Hindlimb muscle (tissue), 1 donor: ENCODE measurements at regions not wholly inside any gene's neighbourhood (a gene's known extent, or its start where the extent isn't known, plus 50 kb on each side); places are given as distances from the start of the nearest gene placed in this dataset.

Experiments
- DNase-seq: peaks from one replicate; pipeline ENCODE4 v3.0.0-alpha.2; 2013

DNA sequence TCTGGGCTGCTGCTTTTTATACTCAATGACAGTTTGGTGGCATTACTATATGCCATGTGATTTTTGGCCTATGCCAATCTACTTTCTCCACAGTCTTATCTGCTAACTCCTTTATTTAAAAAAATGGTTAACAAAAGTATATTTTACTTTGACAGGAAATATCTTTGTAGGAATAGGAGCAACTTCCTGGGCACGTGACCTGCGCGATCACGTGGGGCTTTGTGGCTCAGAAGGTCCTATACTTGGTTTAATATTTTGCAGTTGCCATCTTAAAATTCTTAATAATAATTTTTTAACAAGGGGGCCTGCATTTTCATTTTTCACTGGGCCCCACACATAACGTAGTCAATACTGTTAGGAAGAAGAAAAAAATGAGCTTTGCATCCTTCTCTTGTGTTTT, 249.7 kb downstream of the ACTR3 start:
- no peak for DNase-seq

DNA sequence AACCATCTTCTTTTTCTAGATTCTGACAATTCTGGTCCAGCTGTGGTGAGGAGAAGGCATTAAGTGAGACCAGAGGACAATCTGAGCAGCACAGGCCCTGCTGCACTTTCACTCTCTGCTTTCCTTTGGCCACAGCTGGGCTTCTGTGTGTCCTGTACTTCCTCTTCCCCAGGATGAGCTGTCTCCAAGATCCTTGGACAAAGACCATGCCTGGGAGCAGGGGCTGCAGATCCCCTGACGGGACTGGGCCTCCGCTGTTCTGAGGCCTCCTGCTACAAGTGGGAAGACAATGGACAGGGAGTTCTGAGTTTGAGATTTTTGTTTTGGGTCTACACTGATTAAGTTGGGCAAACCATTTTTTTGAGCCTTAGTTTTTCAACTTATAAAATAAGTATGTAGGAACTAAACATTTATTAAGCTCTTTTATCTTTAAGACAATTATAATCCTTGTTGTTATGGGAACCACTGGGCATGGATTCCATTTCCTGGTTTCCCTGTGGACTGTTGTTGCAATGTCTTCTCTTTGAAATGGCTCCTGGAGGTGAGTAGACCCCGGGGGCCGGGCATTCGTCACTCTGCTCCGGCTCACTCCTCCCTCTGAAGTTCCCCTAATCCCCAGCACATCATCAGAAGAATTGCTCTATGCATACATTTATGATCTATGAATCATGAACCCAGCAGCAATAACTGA, 266.6 kb downstream of the ACTR3 start:
- DNase-seq, result peak; percentile 13

DNA sequence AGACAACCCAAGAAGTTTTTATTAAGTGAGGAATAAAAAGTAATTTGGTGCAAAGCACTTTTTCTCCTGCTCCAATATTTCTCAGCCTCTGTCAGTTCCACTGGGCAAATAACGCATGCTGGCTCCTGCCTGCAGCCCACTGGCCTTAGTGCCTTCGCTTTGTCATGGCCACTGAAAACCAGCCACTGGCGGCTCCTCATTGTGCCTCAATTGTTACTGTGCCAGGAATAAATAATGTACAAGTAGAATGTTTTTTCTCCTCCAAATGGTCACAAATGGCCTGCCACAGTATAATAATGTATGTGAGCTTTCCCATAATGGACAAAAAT, 267.1 kb downstream of the ACTR3 start:
- no peak for DNase-seq

DNA sequence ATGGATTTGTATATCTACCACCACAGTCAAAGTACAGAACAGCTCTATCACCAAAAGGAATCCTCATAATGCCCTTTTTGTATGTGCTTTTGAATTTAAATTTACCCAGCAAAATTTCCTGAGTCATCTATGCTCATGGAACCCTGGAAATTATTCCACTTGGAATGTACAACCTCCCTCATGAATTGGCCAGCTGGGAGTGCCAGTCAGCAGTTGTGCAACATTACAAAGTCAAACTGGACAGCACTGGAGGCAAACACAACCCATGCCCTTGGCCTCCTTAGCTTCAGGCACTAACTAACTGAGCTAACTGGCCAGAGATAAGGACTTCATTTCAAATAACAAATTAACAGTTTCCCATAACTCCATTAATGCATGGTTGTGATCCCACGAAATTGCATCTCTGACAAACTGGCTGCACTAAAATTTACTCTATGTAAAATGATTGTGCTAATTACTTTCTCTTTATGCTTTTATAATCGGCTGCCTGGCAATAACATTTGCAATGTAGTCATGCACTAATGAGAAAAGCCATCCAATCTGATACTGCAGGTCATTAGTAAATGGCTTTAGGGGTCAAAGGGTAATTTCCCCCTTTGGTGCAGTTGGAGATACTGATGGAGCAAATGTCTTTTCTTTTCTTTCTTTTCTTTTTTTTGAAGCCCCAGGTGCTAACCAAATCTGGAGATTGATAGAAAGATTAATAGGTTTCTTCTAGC, 270.5 kb downstream of the ACTR3 start:
- DNase-seq, result no peak

DNA sequence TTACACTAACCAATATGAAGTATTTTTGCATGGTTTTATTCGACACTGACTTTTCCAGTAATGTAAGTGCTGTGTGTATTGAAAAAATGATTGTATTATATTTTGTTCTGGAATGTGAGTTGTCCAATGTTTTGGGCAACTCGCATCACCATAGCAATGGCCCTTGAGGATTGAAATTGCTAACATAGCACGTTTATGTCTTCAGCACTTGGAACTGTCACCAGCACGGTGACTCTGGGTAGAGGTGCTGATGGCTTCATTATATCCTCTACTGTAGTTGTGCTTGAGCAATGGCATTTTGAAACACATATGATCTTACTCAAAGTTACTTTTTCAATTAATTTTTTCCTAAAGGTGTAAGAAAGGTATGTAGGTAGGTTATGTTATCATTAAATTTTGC, 271.5 kb downstream of the ACTR3 start:
- DNase-seq, result no peak

DNA sequence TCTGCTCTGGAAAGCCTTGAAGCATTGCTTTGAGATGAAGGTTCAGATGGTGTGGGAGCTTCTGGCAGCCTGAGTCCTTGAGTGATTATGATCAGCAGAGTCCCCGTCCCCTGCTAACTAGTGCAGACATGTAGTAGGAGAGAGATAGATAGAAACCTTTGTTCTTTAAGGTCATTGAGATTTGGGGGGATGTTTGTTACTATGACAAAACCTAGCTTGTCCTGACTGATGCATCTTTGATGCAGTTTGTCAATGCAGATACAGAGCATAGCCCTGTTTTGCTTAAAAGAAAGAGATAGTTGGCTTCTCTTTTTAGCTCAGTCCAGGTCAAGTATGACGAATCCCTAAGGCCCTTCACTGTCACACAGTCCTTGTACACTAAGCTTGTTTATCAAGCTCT, 274.6 kb upstream of the DPP10 start:
- DNase-seq, result no peak

DNA sequence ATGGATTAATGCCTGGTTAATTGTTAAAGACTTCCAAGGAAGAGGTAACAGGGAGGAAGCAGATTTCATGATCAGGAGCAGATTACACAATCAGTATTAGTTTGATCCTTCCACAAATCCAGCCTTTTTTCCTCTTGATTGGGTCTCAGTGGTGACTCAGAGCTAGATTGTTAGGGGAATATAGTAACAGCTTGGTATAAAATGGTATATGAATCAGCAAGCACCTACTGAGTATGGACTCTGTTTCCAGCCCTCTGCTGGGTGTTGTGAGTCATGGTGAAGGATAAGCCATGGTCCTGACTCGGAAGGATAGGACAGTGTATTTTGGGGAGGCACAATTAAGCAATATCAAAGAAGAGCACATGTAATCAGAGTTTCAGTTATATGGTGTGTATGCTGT, 272.4 kb upstream of the DPP10 start:
- no peak for DNase-seq

DNA sequence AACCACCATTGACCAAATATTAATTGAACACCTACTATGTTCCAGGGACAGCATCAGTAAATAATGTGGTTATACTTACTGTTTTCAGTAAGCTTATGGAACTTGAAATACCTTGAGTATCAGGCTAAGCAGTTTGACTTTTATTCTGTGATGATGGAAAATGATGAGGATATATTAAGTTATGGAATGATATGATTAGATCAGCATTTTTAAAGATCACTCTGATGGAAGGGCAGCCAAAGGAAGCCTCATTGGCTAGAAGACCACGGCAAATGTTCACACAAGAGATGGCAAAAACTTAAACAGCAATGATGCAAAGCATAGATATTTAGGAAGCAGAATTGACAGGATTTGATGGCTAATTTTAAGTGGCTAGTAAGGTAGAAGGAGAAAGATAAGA, 266.9 kb upstream of the DPP10 start:
- DNase-seq, result no peak

DNA sequence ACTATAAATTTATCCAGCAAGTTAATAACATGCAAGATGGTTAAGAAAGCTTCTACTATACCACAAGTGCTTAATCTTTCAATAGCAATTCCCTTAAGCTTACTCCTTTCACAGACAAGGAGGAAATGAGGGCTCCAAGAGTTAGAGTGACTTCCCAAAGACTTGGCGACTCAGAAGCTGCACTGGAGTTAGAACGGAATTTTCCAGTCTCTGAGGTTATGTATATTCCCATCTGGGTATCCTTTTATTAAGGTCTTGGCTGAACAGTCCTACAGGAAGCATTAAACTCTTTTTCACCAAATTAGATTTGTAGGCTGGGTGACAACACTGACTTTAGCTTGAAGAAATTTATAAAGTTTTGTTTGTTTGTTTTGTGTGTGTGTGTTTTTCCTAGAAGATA, 256.9 kb upstream of the DPP10 start:
- DNase-seq, result peak; percentile 12

DNA sequence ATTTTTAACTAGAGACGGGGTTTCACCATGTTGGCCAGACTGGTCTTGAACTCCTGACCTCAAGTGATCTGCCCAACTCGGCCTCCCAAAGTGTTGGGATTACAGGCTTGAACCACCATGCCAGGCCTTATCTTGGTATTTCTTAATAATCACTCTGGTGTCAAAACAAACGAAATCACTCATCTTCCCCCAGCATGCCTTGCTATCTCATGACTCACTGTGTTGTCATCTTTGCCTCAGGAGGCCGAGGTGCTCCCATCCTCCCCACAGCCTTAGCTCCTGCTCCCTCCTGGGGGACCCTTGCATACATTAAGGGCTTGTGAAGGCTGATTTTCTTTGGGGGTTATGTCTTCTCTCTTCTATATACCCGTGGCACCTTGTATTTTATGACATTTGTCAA, 250.1 kb upstream of the DPP10 start:
- no peak for DNase-seq

DNA sequence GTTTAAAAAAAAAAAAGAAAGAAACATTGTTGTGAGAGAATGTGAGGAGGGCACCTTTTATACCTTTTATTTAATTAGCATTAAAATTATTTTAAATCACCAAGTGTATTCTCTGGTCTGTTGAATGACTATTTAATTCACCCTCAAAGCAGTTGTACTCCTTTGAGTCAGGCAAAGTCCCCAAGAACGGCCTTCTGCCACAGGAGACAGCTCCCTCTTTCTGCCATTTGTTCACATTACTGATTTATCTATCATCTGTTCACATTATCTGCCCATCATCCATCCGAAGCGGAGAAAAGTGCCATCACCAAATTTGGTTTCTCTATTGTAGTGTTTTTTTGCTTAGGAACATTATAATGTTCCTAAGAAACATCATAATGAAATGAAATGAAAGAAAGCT, 240.7 kb upstream of the DPP10 start:
- no peak for DNase-seq

DNA sequence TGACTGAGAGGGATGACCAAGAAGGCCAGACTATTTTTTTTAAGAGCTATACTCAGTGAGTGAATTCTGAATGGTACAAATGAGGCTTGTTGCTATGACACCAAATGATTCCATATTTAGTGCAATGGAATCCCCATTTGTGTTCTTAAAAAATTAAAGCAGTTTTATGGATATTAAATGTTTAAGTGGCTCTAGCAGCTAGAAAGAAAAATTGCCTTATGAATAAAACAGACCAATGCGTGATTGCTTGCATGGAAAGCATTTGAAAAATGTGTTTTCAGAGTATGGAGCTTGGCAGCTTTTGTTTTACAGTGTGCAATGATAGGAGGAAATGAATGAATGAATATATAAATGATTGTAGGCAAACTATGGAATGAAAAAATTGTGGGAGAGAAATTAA, 238.8 kb upstream of the DPP10 start:
- no peak for DNase-seq

DNA sequence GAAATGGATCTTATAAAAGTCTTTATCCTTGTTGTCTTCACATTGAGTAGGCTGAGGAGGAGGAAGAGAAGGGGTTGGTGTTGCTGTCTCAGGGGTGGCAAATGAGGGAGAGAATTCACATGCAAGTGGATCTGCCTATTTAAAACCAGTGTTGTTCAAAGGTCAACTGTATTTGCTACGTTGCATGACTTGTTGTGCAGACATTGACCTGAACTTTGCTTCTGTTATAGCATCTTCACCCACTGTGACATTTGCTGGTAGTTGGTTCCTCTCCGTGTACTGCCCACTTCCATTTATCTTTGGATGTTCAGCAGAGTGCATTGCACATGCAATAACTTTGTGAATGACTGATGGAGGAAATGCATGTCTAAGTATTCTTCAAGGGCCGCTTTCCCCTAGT, 228.6 kb upstream of the DPP10 start:
- DNase-seq, result no peak

DNA sequence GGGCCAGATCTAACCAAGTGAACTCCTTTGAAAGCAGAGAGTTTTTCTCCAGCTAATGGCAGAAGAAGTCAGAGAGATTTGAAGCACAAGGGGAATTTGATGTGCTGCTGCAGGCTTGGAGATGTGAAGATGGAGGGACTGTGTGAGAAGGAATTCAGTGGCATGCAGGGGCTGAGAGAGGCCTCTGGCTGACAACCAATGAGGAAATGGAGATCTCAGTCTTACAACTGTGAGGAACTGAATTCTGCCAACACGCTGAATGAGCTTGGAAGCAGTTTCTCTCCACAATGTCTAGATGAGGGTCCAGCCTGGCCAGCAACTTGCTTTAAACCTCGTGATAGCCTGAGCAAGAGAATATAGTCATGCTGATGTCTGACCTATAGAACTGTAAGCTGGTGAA, 224.1 kb upstream of the DPP10 start:
- DNase-seq, result no peak

DNA sequence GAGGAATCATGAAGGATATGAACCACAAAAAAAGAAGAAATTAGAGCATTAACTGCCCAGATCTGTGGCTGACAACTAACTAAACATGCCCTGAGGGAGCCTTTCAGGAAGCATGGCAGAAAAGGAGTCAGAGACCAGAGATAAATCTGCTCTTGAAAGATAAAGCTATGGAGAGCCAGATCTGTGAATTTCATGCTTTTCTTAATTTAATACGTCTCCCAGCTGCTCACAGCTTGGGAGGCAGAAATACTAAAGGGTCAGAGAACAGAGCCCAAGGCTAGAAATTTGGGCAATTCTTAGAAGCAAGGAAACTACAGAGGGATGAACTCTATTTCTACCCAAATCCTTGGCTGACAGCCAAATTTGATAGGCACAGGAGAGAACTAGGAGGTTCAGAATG, 223.0 kb upstream of the DPP10 start:
- DNase-seq, result no peak

DNA sequence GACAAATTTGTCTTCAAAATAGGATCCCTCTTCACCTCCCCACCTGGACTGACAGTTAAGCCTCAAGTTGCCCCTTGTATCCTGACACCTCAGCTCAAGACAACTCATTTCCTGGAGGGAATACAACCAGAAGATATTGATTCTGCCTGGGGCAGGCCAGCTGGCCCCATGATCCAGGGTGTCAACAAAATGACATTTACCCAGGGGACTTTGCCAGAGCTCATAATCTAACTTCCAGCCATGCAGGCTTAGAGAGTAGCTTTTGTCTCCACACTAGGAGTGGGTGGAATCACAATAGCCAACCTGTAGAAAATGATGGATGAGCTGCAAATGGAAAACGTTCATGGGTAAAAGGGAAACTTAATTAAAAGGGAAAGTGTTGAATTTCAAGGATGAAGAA, 220.1 kb upstream of the DPP10 start:
- no peak for DNase-seq

DNA sequence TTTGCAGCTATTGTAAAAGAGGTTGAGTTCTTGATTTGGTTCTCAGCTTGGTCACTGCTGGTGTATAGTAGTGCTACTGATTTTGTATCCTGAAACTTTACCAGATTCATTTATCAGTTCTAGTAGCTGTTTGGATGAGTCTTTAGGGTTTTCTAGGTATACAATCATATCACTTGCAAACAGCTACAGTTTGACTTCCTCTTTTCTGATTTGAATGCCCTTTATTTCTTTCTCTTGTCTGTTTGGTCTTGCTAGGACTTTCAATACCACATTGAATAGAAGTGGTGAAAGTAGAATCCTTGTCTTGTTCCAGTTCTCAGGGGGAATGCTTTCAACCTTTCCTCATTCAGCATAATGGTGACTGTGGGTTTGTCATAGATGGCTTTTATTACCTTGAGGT, 210.5 kb upstream of the DPP10 start:
- DNase-seq, result no peak

DNA sequence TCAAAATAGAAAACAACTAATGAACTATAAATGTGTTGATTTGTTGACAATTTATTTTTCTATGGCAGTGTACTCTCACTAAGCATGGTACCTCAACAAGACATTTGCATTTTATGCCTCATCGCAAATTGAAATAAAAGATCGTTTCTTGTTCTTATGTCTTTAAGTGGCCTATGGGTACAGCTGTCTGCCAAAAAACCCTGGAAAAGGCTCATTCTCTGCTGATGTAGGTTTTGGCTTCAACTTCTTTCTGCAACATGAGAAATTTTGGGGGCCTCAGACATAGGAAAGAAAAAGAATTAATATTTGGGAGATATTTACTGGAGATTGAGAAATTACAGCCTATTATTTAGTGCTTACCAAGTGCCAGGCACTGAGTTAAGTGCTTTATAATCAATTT, 205.1 kb upstream of the DPP10 start:
- DNase-seq, result peak; percentile 23

DNA sequence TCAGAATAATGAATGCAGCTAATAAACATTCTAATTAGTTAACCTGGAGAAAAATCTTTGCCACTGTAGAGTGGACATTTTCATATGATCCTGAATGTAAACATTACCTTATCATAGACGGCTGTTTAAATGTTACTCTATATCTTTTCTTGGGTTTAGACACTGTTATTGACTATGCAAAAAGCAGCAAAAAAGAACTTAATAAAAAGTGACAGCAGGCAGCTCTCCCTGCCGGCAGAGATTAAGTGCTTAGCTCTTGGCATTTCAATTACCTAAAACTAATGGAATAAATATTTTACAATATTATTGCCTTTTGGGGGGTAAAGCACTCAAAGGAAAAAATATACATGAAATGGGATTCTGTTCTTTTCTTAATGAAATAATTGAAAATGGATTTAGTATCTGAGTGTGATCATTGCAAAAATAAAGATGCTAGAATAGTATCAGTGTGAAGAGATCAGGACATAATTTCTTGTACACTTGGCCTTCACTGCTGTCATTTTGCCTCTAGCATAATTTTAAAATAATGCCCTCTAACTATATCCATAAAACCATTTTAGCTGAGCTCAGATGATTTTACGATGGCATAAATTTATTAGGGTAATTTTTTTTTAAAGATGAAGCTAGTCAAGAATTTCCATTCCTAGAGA, 203.4 kb upstream of the DPP10 start:
- DNase-seq, result no peak

DNA sequence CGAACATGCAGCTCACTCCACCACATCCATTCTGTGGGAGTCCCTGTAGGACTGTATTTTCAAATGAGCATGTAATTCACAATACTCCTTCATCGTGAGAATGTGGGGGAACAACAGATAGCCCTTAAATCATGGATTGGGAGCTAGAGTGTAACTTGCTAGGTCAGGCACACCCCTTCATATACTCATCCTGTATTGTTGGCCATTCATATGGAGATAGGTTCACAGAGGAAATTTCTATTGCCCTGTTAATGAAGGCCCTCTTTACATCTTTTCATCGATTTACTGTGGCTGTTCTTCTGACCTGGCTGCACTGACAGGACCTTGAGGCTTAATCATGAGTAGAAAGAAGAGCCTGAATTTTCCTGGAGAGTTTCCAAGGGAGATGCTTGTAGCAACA, 193.8 kb upstream of the DPP10 start:
- DNase-seq, result no peak

DNA sequence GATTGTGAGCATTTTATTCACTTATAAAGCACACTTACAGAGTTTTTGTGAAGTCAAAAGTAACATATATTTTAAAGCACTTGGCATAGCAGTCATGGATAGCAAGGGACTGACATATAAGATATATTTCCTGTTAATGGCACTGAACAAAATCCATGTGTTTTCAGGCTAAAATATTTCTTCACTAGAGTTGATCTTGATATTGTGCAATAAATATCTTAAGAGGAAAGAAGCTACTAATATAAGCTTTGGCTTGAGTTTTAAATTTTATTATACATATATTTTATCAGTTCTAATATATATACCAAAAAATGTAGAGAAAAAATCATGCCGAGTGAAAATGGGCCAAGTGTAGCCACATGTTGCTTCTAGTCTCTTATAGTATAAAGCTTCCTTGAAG, 189.7 kb upstream of the DPP10 start:
- DNase-seq, result no peak

DNA sequence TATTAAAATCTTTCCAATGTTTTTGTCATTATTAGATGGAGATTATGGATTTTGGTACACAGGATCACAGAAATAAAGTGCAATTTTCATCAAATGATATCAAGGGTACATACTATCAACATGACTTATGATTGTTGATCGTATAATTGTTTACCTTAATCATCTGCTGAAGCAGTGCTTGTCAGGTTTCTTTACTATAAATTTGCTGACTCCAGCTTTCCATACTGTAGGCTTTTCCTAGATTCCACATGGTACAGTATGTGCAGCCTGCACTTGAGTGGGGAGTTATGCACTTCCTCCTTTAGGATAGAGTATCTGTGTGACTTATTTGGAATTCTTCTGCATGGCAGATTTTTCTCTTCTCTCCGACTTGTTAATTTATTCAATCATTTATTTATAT, 187.6 kb upstream of the DPP10 start:
- no peak for DNase-seq

DNA sequence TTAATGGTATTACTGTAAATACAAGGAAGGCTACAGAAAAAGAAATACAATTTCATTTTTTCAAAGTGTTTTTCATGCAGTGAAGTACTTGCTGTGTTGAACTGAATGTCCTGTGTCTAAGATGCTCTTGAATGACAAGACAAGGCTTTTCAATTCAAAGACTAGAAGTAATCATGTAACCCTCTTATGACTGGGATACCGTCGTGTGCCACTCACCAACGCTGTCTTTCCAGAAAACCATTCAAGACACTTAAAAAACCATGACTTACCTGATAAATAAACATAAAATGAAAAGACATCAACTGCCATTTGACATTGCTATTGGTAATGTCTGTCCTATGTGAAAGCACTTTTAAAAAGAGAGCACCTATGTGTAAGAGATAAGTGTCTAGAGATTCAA, 183.1 kb upstream of the DPP10 start:
- DNase-seq, result no peak

DNA sequence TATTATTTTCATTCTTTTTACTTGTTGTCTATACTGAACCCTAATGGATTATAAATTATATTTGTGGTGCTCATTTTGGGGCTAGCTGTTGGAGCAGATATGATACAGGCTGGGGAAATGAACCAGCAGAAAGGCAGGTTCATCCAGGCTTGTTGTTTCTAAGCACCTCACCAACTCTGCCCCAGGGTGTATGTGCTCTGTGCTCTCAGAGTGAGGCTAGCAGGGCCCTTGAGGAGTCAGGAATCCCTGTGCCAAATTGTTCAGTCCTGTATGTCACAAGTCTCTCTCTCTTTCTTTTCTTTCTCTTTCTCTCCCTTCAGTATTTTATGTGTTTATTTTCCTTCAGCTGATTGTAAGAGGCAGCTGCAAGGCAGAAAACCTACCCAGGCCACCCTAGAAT, 181.1 kb upstream of the DPP10 start:
- DNase-seq, result no peak
